HEK293 (cell line): ENCODE measurements at regions not wholly inside any gene's neighbourhood (a gene's known extent, or its start where the extent isn't known, plus 50 kb on each side); places are given as distances from the start of the nearest gene placed in this dataset.

Source experiments
- CTCF ChIA-PET: fragments of 350-600 bp; formaldehyde crosslinking; extraction: SDS; loops from one replicate; lab custom pipeline; 2021; ENCODE audit warnings: antibody characterized with exemption; lab: Yijun Ruan, JAX
- POLR2A ChIA-PET: fragments of 300-600 bp; formaldehyde crosslinking; extraction: SDS; loops from one replicate; lab custom pipeline; 2020; ENCODE audit warnings: antibody characterized with exemption, inconsistent platforms; lab: Yijun Ruan, JAX
- H3K27ac ChIP-seq: fragments of 200-500 bp; sonication (Bioruptor generic); 2 replicates; pipeline ENCODE4 v1.5.1; 2014; ENCODE audit warnings: low read depth, low read length, control low read depth, inconsistent platforms; ENCODE audit errors: extremely low read depth
- H3K36me3 ChIP-seq, 2 experiments: fragments of 200-500 bp in 1 of 2; sonication (Bioruptor generic) in 1 of 2; 1 replicate in 1 of 2; 2 replicates in 1 of 2; pipeline ENCODE4 v1.5.1; 2014 to 2017; ENCODE audit warnings: inconsistent platforms in 2 of 2, low read length in 2 of 2; ENCODE audit not compliant: control insufficient read depth in 2 of 2, insufficient read depth in 1 of 2
- H3K4me1 ChIP-seq: fragments of 200-500 bp; sonication (Bioruptor generic); 2 replicates; pipeline ENCODE4 v1.5.1; 2014; ENCODE audit warnings: mild to moderate bottlenecking, low read length, inconsistent platforms; ENCODE audit not compliant: control insufficient read depth, insufficient read depth
- H3K4me3 ChIP-seq: 2 replicates; pipeline ENCODE4 v1.5.1; 2011; ENCODE audit warnings: low read depth, mild to moderate bottlenecking, control low read depth, low read length, moderate library complexity
- H3K9me3 ChIP-seq: fragments of 200-500 bp; sonication (Bioruptor generic); 2 replicates; pipeline ENCODE4 v1.5.1; 2014; ENCODE audit warnings: low read depth, low read length, inconsistent platforms; ENCODE audit not compliant: control insufficient read depth, insufficient read depth
- KLF8 ChIP-seq: fragments of 450-650 bp; formaldehyde crosslinking; IDR thresholded peaks from 2 replicates; pipeline ENCODE4 v1.5.1; 2016; ENCODE audit warnings: missing biosample characterization, missing genetic modification characterization
- SETDB1 ChIP-seq: IDR thresholded peaks from one replicate; pipeline ENCODE4 v1.6.1; 2017; ENCODE audit warnings: mild to moderate bottlenecking, low read length, moderate library complexity, mixed read lengths; ENCODE audit not compliant: insufficient read length
- SP3 ChIP-seq: fragments of 450-650 bp; formaldehyde crosslinking; IDR thresholded peaks from 2 replicates; pipeline ENCODE4 v1.5.1; 2016; ENCODE audit warnings: missing biosample characterization, missing genetic modification characterization
- SP7 ChIP-seq: fragments of 450-650 bp; formaldehyde crosslinking; IDR thresholded peaks from 2 replicates; pipeline ENCODE4 v1.5.1; 2016; ENCODE audit warnings: missing biosample characterization, missing genetic modification characterization
- ZNF132 ChIP-seq: fragments of 450-650 bp; formaldehyde crosslinking; IDR thresholded peaks from 2 replicates; pipeline ENCODE4 v1.5.1; 2017; ENCODE audit warnings: missing biosample characterization, missing genetic modification characterization, borderline replicate concordance
- ZNF16 ChIP-seq: fragments of 450-650 bp; formaldehyde crosslinking; IDR thresholded peaks from 2 replicates; pipeline ENCODE4 v1.5.1; 2016; ENCODE audit warnings: low read depth, missing biosample characterization, missing genetic modification characterization
- ZNF169 ChIP-seq: fragments of 450-650 bp; formaldehyde crosslinking; IDR thresholded peaks from 2 replicates; pipeline ENCODE4 v1.5.1; 2016; ENCODE audit warnings: missing biosample characterization, missing genetic modification characterization
- ZNF221 ChIP-seq: fragments of 450-650 bp; formaldehyde crosslinking; IDR thresholded peaks from 2 replicates; pipeline ENCODE4 v1.5.1; 2017; ENCODE audit warnings: missing biosample characterization, missing genetic modification characterization, borderline replicate concordance
- ZNF341 ChIP-seq: fragments of 450-650 bp; formaldehyde crosslinking; IDR thresholded peaks from 2 replicates; pipeline ENCODE4; 2016; ENCODE audit warnings: low read depth, missing biosample characterization, missing genetic modification characterization
- ZNF350 ChIP-seq: fragments of 450-650 bp; formaldehyde crosslinking; IDR thresholded peaks from 2 replicates; pipeline ENCODE4 v1.5.0; 2017; ENCODE audit warnings: missing biosample characterization, mild to moderate bottlenecking, missing genetic modification characterization
- ZNF701 ChIP-seq: fragments of 450-650 bp; formaldehyde crosslinking; IDR thresholded peaks from 2 replicates; pipeline ENCODE4 v1.5.1; 2016; ENCODE audit warnings: missing biosample characterization, missing genetic modification characterization
- ZXDB ChIP-seq: fragments of 450-650 bp; formaldehyde crosslinking; IDR thresholded peaks from 2 replicates; pipeline ENCODE4 v1.5.1; 2016; ENCODE audit warnings: missing biosample characterization, missing genetic modification characterization
- TF ChIP-seq, protein P1 (sequence below): fragments of 450-650 bp; formaldehyde crosslinking; optimal IDR thresholded peaks from 2 replicates; pipeline ENCODE3; 2016; ENCODE audit warnings: missing biosample characterization, mild to moderate bottlenecking, missing genetic modification characterization
- TF ChIP-seq, protein P2 (sequence below): fragments of 450-650 bp; formaldehyde crosslinking; IDR thresholded peaks from 2 replicates; pipeline ENCODE4 v1.5.1; 2016; ENCODE audit warnings: missing biosample characterization, missing genetic modification characterization
- TF ChIP-seq, protein P3 (sequence below): fragments of 450-650 bp; formaldehyde crosslinking; IDR thresholded peaks from 2 replicates; pipeline ENCODE4; 2016; ENCODE audit warnings: missing biosample characterization, missing genetic modification characterization
- TF ChIP-seq, protein P4 (sequence below): fragments of 450-650 bp; formaldehyde crosslinking; IDR thresholded peaks from 2 replicates; pipeline ENCODE4 v1.5.1; 2016; ENCODE audit warnings: missing biosample characterization, missing genetic modification characterization
- TF ChIP-seq, protein P5 (sequence below): fragments of 450-650 bp; IDR thresholded peaks from 2 replicates; pipeline ENCODE4 v1.5.1; 2018; ENCODE audit warnings: missing biosample characterization, missing genetic modification characterization

DNA sequence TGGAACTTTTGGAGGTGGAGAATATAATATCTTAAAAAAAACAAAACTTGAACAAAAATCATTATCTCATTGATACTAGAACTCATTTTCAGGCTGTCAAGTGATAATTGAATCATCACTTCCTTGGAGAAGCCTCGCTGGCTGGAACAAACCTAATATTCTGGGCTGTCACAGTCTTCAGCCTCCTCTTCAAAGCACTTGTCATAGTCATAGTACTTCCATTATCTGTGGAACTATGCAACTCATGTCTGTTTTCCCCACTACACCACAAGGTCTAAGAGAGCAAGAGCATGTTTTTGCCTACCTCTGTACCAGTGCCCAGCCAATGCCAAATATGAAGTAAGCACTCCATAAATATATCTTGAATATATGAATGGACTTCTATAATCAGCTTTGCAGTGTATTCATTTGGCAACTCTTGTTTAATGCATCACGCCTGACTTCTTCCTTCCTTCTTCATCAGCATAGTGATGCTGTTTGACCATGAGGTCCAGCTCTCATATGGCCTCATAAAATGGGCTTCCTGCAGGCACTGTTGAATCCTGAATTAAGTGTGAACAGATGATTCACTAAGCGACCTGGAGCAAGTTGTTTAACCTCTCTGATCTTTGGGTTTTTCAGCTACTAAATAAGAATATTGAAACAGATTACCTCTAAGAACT is 86.6 kb upstream of the SNRK start:
- CTCF ChIA-PET = no interaction called here
- H3K4me1 ChIP-seq = no peaks in the 10 kb centered on the region
- no peak overlapping the region for H3K4me3 ChIP-seq
- POLR2A ChIA-PET = no interaction called here
- no peak overlapping the region for H3K27ac ChIP-seq
- H3K9me3 ChIP-seq = no peaks in the 10 kb centered on the region
- H3K36me3 ChIP-seq = no peaks in the 10 kb centered on the region
- TF ChIP-seq ZNF16 (tag by site-specific recombination) (no peak), ZXDB (tag by site-specific recombination) (no peak), SETDB1 (no peak), ZNF701 (no peak), SP3 (tag by site-specific recombination) (no peak), ZNF169 (no peak), ZNF132 (tag by site-specific recombination) (no peak), SP7 (tag by site-specific recombination) (no peak), ZNF221 (tag by site-specific recombination) (no peak), ZNF341 (no peak), ZNF350 (tag by site-specific recombination) (no peak)
- TF ChIP-seq, protein P1, sequence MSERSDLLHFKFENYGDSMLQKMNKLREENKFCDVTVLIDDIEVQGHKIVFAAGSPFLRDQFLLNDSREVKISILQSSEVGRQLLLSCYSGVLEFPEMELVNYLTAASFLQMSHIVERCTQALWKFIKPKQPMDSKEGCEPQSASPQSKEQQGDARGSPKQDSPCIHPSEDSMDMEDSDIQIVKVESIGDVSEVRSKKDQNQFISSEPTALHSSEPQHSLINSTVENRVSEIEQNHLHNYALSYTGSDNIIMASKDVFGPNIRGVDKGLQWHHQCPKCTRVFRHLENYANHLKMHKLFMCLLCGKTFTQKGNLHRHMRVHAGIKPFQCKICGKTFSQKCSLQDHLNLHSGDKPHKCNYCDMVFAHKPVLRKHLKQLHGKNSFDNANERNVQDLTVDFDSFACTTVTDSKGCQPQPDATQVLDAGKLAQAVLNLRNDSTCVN (tag by site-specific recombination) = no peak
- TF ChIP-seq, protein P2, sequence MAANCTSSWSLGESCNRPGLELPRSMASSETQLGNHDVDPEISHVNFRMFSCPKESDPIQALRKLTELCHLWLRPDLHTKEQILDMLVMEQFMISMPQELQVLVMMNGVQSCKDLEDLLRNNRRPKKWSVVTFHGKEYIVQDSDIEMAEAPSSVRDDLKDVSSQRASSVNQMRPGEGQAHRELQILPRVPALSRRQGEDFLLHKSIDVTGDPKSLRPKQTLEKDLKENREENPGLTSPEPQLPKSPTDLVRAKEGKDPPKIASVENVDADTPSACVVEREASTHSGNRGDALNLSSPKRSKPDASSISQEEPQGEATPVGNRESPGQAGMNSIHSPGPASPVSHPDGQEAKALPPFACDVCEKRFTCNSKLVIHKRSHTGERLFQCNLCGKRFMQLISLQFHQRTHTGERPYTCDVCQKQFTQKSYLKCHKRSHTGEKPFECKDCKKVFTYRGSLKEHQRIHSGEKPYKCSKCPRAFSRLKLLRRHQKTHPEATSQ (tag by site-specific recombination) = no peak
- TF ChIP-seq, protein P3, sequence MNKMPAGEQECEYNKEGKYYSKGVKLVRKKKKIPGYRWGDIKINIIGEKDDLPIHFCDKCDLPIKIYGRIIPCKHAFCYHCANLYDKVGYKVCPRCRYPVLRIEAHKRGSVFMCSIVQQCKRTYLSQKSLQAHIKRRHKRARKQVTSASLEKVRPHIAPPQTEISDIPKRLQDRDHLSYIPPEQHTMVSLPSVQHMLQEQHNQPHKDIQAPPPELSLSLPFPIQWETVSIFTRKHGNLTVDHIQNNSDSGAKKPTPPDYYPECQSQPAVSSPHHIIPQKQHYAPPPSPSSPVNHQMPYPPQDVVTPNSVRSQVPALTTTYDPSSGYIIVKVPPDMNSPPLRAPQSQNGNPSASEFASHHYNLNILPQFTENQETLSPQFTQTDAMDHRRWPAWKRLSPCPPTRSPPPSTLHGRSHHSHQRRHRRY = no peak
- TF ChIP-seq, protein P4, sequence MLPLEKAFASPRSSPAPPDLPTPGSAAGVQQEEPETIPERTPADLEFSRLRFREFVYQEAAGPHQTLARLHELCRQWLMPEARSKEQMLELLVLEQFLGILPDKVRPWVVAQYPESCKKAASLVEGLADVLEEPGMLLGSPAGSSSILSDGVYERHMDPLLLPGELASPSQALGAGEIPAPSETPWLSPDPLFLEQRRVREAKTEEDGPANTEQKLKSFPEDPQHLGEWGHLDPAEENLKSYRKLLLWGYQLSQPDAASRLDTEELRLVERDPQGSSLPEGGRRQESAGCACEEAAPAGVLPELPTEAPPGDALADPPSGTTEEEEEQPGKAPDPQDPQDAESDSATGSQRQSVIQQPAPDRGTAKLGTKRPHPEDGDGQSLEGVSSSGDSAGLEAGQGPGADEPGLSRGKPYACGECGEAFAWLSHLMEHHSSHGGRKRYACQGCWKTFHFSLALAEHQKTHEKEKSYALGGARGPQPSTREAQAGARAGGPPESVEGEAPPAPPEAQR (tag by site-specific recombination) = no peak
- TF ChIP-seq, protein P5, sequence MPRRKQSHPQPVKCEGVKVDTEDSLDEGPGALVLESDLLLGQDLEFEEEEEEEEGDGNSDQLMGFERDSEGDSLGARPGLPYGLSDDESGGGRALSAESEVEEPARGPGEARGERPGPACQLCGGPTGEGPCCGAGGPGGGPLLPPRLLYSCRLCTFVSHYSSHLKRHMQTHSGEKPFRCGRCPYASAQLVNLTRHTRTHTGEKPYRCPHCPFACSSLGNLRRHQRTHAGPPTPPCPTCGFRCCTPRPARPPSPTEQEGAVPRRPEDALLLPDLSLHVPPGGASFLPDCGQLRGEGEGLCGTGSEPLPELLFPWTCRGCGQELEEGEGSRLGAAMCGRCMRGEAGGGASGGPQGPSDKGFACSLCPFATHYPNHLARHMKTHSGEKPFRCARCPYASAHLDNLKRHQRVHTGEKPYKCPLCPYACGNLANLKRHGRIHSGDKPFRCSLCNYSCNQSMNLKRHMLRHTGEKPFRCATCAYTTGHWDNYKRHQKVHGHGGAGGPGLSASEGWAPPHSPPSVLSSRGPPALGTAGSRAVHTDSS (tag by site-specific recombination) = no peak

DNA sequence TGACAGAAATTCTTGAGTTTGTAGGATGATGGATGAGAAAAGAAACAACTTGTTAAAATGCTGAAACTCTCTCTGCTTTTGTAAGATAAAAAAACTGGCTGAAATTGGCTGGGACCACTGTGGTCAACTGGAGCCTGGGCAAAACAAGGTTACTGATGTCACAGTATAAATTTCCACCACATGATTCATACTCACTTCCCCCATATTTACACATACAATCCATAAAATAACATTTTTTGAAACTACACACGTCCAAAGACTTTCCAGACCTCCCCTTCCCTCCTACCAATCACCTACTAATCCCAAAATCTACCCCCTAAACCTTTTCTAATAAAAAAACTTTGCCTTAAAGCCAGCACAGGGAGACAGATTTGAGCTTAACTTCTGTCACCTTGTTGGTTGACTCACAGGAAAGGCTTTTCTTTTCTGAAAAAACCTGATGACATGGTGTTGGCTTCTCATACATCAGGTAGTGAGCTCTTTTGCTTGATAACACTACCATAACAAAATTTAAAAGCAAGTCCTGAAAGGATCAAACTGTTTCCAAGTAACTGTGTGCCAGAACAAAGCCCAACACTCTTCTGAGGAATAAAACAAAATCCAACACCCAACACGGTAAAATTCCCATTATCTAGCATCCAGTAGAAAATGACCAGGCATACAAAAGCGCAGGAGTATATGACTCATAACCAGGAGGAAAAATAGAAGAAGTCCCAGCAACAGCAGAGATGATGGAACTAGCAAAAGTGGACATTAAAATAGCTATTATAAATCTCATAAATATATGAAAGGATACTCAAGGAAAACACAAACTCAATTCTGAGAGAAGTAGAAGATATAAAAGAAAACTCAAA is 87.3 kb upstream of the SNRK start:
- Histone ChIP-seq H3K36me3 (no peaks in the 10 kb centered on the region), H3K4me1 (no peaks in the 10 kb centered on the region), H3K27ac (no peak overlapping the region), H3K9me3 (no peaks in the 10 kb centered on the region), H3K4me3 (no peak overlapping the region)
- CTCF ChIA-PET = no interaction called here
- TF ChIP-seq KLF8 = no peak
- peak; percentile 63 for TF ChIP-seq SETDB1
- POLR2A ChIA-PET = no interaction called here
